ENCODE measurements at regions not wholly inside any gene's neighbourhood (a gene's known extent, or its start where the extent isn't known, plus 50 kb on each side); places are given as distances from the start of the nearest gene placed in this dataset.

- CTCF ChIA-PET, result interaction anchor here (0.6 kb wide), 1 partner anchor 42 kb away, joined by 11 read pairs; no protein-coding TSS in a partner anchor
- Histone ChIP-seq H3K27ac (ENCODE audit: low read depth, low read length, poor library complexity, severe bottlenecking) (no peak overlapping the region), H3K4me1 (ENCODE audit: insufficient read depth, low read length, poor library complexity, severe bottlenecking) (no peaks in the 10 kb centered on the region), H3K4me3 (ENCODE audit: low read depth, low read length, poor library complexity, severe bottlenecking) (no peak overlapping the region), H3K9me3 (ENCODE audit: low read depth, low read length, poor library complexity, severe bottlenecking) (no peaks in the 10 kb centered on the region), H3K36me3 (ENCODE audit: insufficient read depth, low read length, poor library complexity, severe bottlenecking) (no peaks in the 10 kb centered on the region), H3K27me3 (replicated peaks; ENCODE audit: insufficient read depth, low read depth, low read length, poor library complexity) (no peaks in the 10 kb centered on the region)
- intact Hi-C loops (cut with micrococcal nuclease; ENCODE audit: unreplicated experiment), result no loop called here
- no peak for DNase-seq (ENCODE audit: low spot score)
- BruUV-seq (replicated peaks), result no TSS peak
- TF ChIP-seq CTCF (conservative IDR thresholded peaks at IDR 0.05; ENCODE audit: low read depth, low read length), result no peak
- no peak for TF ChIP-seq EZH2 (IDR thresholded peaks at IDR 0.05; ENCODE audit: borderline replicate concordance, low read depth, low read length, poor library complexity, severe bottlenecking)
- POLR2A ChIA-PET (ENCODE audit: low non-redundant PET), result no interaction called here
Observed at GRCh38 chr1:228964178-228965089, 229.2 kb downstream of the RHOU start.

- no peaks in the 10 kb centered on the region for H3K27me3 ChIP-seq (replicated peaks; ENCODE audit: insufficient read depth, low read depth, low read length, poor library complexity)
- BruUV-seq (replicated peaks), result no TSS peak
- POLR2A ChIA-PET (ENCODE audit: low non-redundant PET), result no interaction called here
- CTCF ChIA-PET, result no interaction called here
- no peaks in the 10 kb centered on the region for H3K4me1 ChIP-seq (ENCODE audit: insufficient read depth, low read length, poor library complexity, severe bottlenecking)
- TF ChIP-seq EZH2 (IDR thresholded peaks at IDR 0.05; ENCODE audit: borderline replicate concordance, low read depth, low read length, poor library complexity, severe bottlenecking), result no peak
- TF ChIP-seq CTCF (conservative IDR thresholded peaks at IDR 0.05; ENCODE audit: low read depth, low read length), result no peak
- no peak overlapping the region for H3K27ac ChIP-seq (ENCODE audit: low read depth, low read length, poor library complexity, severe bottlenecking)
- intact Hi-C loops (cut with micrococcal nuclease; ENCODE audit: unreplicated experiment), result no loop called here
- DNase-seq (ENCODE audit: low spot score), result no peak
- no peaks in the 10 kb centered on the region for H3K36me3 ChIP-seq (ENCODE audit: insufficient read depth, low read length, poor library complexity, severe bottlenecking)
- no peak overlapping the region for H3K4me3 ChIP-seq (ENCODE audit: low read depth, low read length, poor library complexity, severe bottlenecking)
- no peaks in the 10 kb centered on the region for H3K9me3 ChIP-seq (ENCODE audit: low read depth, low read length, poor library complexity, severe bottlenecking)
Observed at GRCh38 chr1:228968891-228969606, 233.8 kb downstream of the RHOU start.

- Histone ChIP-seq H3K27ac (ENCODE audit: low read depth, low read length, poor library complexity, severe bottlenecking) (no peak overlapping the region), H3K9me3 (ENCODE audit: low read depth, low read length, poor library complexity, severe bottlenecking) (no peaks in the 10 kb centered on the region), H3K36me3 (ENCODE audit: insufficient read depth, low read length, poor library complexity, severe bottlenecking) (no peaks in the 10 kb centered on the region), H3K27me3 (replicated peaks; ENCODE audit: insufficient read depth, low read depth, low read length, poor library complexity) (no peaks in the 10 kb centered on the region), H3K4me3 (ENCODE audit: low read depth, low read length, poor library complexity, severe bottlenecking) (no peak overlapping the region), H3K4me1 (ENCODE audit: insufficient read depth, low read length, poor library complexity, severe bottlenecking) (no peaks in the 10 kb centered on the region)
- CTCF ChIA-PET, result no interaction called here
- intact Hi-C loops (cut with micrococcal nuclease; ENCODE audit: unreplicated experiment), result no loop called here
- no TSS peak for BruUV-seq (replicated peaks)
- no peak for DNase-seq (ENCODE audit: low spot score)
- POLR2A ChIA-PET (ENCODE audit: low non-redundant PET), result no interaction called here
- TF ChIP-seq CTCF (conservative IDR thresholded peaks at IDR 0.05; ENCODE audit: low read depth, low read length), result no peak
- TF ChIP-seq EZH2 (IDR thresholded peaks at IDR 0.05; ENCODE audit: borderline replicate concordance, low read depth, low read length, poor library complexity, severe bottlenecking), result no peak
Observed at GRCh38 chr1:228969953-228970800, 234.9 kb downstream of the RHOU start.
